GM10248 (cell line): ENCODE measurements at regions not wholly inside any gene's neighbourhood (a gene's known extent, or its start where the extent isn't known, plus 50 kb on each side); places are given as distances from the start of the nearest gene placed in this dataset.
"Not testable (repeated sequence)": the region's sequence is repeated elsewhere in the genome, so short reads cannot be mapped to it uniquely, and the experiment has no call there.

Experiments used
- CTCF ChIA-PET: fragments of 300-600 bp; sonication (Branson Sonifier 250); formaldehyde crosslinking; extraction: SDS; loops from one replicate; lab custom pipeline; 2021; ENCODE audit warnings: antibody characterized with exemption; lab: Yijun Ruan, JAX
- POLR2A ChIA-PET: fragments of 350-650 bp; sonication (Branson Sonifier 250); formaldehyde crosslinking; extraction: SDS; loops from one replicate; lab custom pipeline; 2020; ENCODE audit warnings: antibody characterized with exemption; lab: Yijun Ruan, JAX
- DNase-seq: peaks from one replicate; pipeline ENCODE4 v3.0.0; 2012; ENCODE audit errors: extremely low spot score
- CTCF ChIP-seq: IDR thresholded peaks from 2 replicates; pipeline ENCODE4 v1.5.1; 2012; ENCODE audit warnings: mild to moderate bottlenecking, low read depth; ENCODE audit errors: extremely low read depth, missing control alignments, control extremely low read depth

- ChIA-PET CTCF (interaction anchor here (2.3 kb wide), 1 partner anchor 12 kb away, joined by 6 read pairs; no protein-coding TSS in a partner anchor), POLR2A (no interaction called here)
- no peak for TF ChIP-seq CTCF
- DNase-seq, result no peak
Measured at GRCh38 chr1:242610209-242610608, 85.7 kb upstream of the PLD5 start.

- POLR2A ChIA-PET, result no interaction called here
- DNase-seq, result no peak
- CTCF ChIA-PET, result no interaction called here
- no peak for TF ChIP-seq CTCF
Measured at GRCh38 chr1:242605521-242605920, 81.0 kb upstream of the PLD5 start.

GRCh38 chr1:242602001-242602400, 77.5 kb upstream of the PLD5 start:
- CTCF ChIA-PET, result no interaction called here
- DNase-seq, result no peak
- POLR2A ChIA-PET, result no interaction called here
- TF ChIP-seq CTCF, result no peak

- DNase-seq, POLR2A ChIA-PET: not testable (repeated sequence)
- CTCF ChIA-PET, result interaction anchor here (0.7 to 1.5 kb wide), 2 partner anchors 12 to 19 kb away, joined by 3 read pairs; no protein-coding TSS in a partner anchor
Measured at GRCh38 chr1:242593756-242594155, 69.3 kb upstream of the PLD5 start.

- ChIA-PET POLR2A (no interaction called here), CTCF (no interaction called here)
- TF ChIP-seq CTCF, result no peak
- no peak for DNase-seq
Measured at GRCh38 chr1:242586360-242586680, 61.8 kb upstream of the PLD5 start.

GRCh38 chr1:242585616-242586359, 61.3 kb upstream of the PLD5 start:
- TF ChIP-seq CTCF, result no peak
- CTCF ChIA-PET, result no interaction called here
- DNase-seq, result no peak
- POLR2A ChIA-PET, result no interaction called here

- ChIA-PET POLR2A (no interaction called here), CTCF (interaction anchor here (1.4 kb wide), 1 partner anchor 11 kb away, joined by 3 read pairs; no protein-coding TSS in a partner anchor)
- no peak for TF ChIP-seq CTCF
Measured at GRCh38 chr1:242582669-242583068, 58.2 kb upstream of the PLD5 start.

More at GRCh38 chr1:242582669-242583068, 58.2 kb upstream of the PLD5 start:
- no peak for DNase-seq
